CD4-positive, alpha-beta memory T cell (primary cell): ENCODE measurements at regions not wholly inside any gene's neighbourhood (a gene's known extent, or its start where the extent isn't known, plus 50 kb on each side); places are given as distances from the start of the nearest gene placed in this dataset.

Experiments
- CTCF ChIA-PET: fragments of 350-600 bp; sonication (Branson Sonifier 250); formaldehyde crosslinking; loops from one replicate; lab custom pipeline; 2021; ENCODE audit warnings: inconsistent platforms; ENCODE audit not compliant: partially characterized antibody; lab: Charles Lee
- POLR2A ChIA-PET: fragments of 350-600 bp; sonication (Branson Sonifier 250); formaldehyde crosslinking; loops from one replicate; lab custom pipeline; 2021; ENCODE audit not compliant: partially characterized antibody; lab: Charles Lee
- DNase-seq, 5 donors: peaks; one replicate each; pipeline versions ENCODE4 v3.0.0 to v3.0.0-alpha.2; 2020 to 2022; ENCODE audit warnings: mixed read lengths in 1 of 5
- H3K27ac ChIP-seq: one replicate; pipeline ENCODE4 v1.7.0; 2013; ENCODE audit warnings: low read depth, low read length
- H3K27me3 ChIP-seq: 2 replicates; pipeline ENCODE4 v1.7.0; 2013; ENCODE audit warnings: mild to moderate bottlenecking, low read length, moderate library complexity; ENCODE audit not compliant: insufficient read depth
- H3K36me3 ChIP-seq: 2 replicates; pipeline ENCODE4 v1.7.0; 2013; ENCODE audit warnings: mild to moderate bottlenecking, low read length, moderate library complexity; ENCODE audit not compliant: insufficient read depth
- H3K4me1 ChIP-seq: 2 replicates; pipeline ENCODE4 v1.7.0; 2013; ENCODE audit warnings: mild to moderate bottlenecking, low read length, moderate library complexity; ENCODE audit not compliant: insufficient read depth
- H3K4me3 ChIP-seq, 2 donors: one replicate each; pipeline ENCODE4 v1.7.0; 2013; ENCODE audit warnings: low read length in 2 of 2, mild to moderate bottlenecking in 1 of 2
- H3K9me3 ChIP-seq, 2 donors: one replicate each; pipeline ENCODE4 v1.7.0; 2013; ENCODE audit warnings: low read length in 2 of 2, control low read depth in 1 of 2; ENCODE audit not compliant: control insufficient read depth in 1 of 2
- H3K27ac Mint-ChIP-seq, 7 donors: one replicate each; pipeline ENCODE4 v1.8.0; 2020 to 2021; ENCODE audit warnings: mixed read lengths in 7 of 7, mild to moderate bottlenecking in 6 of 7, inconsistent platforms in 3 of 7, moderate library complexity in 3 of 7
- H3K27me3 Mint-ChIP-seq, 2 donors: one replicate each; pipeline ENCODE4 v1.8.0; 2020 to 2021; ENCODE audit warnings: mixed read lengths in 2 of 2
- H3K36me3 Mint-ChIP-seq, 2 donors: one replicate each; pipeline ENCODE4 v1.8.0; 2020 to 2021; ENCODE audit warnings: mixed read lengths in 2 of 2, inconsistent platforms in 1 of 2, mild to moderate bottlenecking in 1 of 2
- H3K4me1 Mint-ChIP-seq, 4 donors: one replicate each; pipeline ENCODE4 v1.8.0; 2020 to 2021; ENCODE audit warnings: mixed read lengths in 4 of 4, mild to moderate bottlenecking in 1 of 4
- H3K4me3 Mint-ChIP-seq, 8 donors: one replicate each; pipeline ENCODE4 v1.8.0; 2020 to 2021; ENCODE audit warnings: mixed read lengths in 8 of 8, mild to moderate bottlenecking in 7 of 8, moderate library complexity in 6 of 8, inconsistent platforms in 3 of 8
- H3K9me3 Mint-ChIP-seq, 8 donors: one replicate each; pipeline ENCODE4 v1.8.0; 2020 to 2021; ENCODE audit warnings: mixed read lengths in 8 of 8, mild to moderate bottlenecking in 5 of 8, inconsistent platforms in 3 of 8, moderate library complexity in 1 of 8
- intact Hi-C: fragments of 100-400 bp; cut with micrococcal nuclease; formaldehyde crosslinking; loops from one replicate; pipeline ENCODE4 v1.15.1; 2023

GRCh38 chr4:181656748-181657147 lies 586.5 kb upstream of the TENM3 start:
- intact Hi-C loops, result no loop called here
- ChIA-PET POLR2A (no interaction called here), CTCF (no interaction called here)
- H3K36me3 Mint-ChIP-seq, result no peaks in the 10 kb centered on the region
- no peak overlapping the region for H3K4me3 ChIP-seq
- H3K27ac Mint-ChIP-seq, result no peak overlapping the region
- H3K27ac ChIP-seq, result no peak overlapping the region
- H3K4me3 Mint-ChIP-seq, result no peak overlapping the region
- no peaks in the 10 kb centered on the region for H3K4me1 ChIP-seq
- no peaks in the 10 kb centered on the region for H3K9me3 ChIP-seq
- H3K27me3 ChIP-seq, result no peaks in the 10 kb centered on the region
- no peaks in the 10 kb centered on the region for H3K27me3 Mint-ChIP-seq
- peaks cover 2 to 14% (median 11%) of the 10 kb centered on the region in 8 donors for H3K9me3 Mint-ChIP-seq
- no peaks in the 10 kb centered on the region for H3K4me1 Mint-ChIP-seq
- DNase-seq, result no peak
- H3K36me3 ChIP-seq, result no peaks in the 10 kb centered on the region

- CTCF ChIA-PET, result no interaction called here
Measured at GRCh38 chr4:181659202-181659601, 584.0 kb upstream of the TENM3 start.

GRCh38 chr4:181659876-181660275 lies 583.3 kb upstream of the TENM3 start:
- peaks cover 3 to 13% (median 8%) of the 10 kb centered on the region in 8 donors for H3K9me3 Mint-ChIP-seq
- Histone ChIP-seq H3K27me3 (no peaks in the 10 kb centered on the region), H3K9me3 (no peaks in the 10 kb centered on the region), H3K4me1 (no peaks in the 10 kb centered on the region), H3K36me3 (no peaks in the 10 kb centered on the region), H3K4me3 (no peak overlapping the region), H3K27ac (no peak overlapping the region)
- H3K4me1 Mint-ChIP-seq, result no peaks in the 10 kb centered on the region
- DNase-seq, result no peak
- no peak overlapping the region for H3K4me3 Mint-ChIP-seq
- CTCF ChIA-PET, result no interaction called here
- POLR2A ChIA-PET, result no interaction called here
- H3K36me3 Mint-ChIP-seq, result no peaks in the 10 kb centered on the region
- H3K27me3 Mint-ChIP-seq, result no peaks in the 10 kb centered on the region
- no peak overlapping the region for H3K27ac Mint-ChIP-seq
- intact Hi-C loops, result no loop called here

More at GRCh38 chr4:181659202-181659601, 584.0 kb upstream of the TENM3 start:
- DNase-seq, result no peak
- Histone ChIP-seq H3K27ac (no peak overlapping the region), H3K27me3 (no peaks in the 10 kb centered on the region), H3K4me1 (no peaks in the 10 kb centered on the region), H3K36me3 (no peaks in the 10 kb centered on the region), H3K4me3 (no peak overlapping the region), H3K9me3 (no peaks in the 10 kb centered on the region)
- Mint-ChIP-seq H3K36me3 (no peaks in the 10 kb centered on the region), H3K4me1 (no peaks in the 10 kb centered on the region), H3K9me3 (peaks cover 2 to 14% (median 9%) of the 10 kb centered on the region in 8 donors), H3K27ac (no peak overlapping the region), H3K27me3 (no peaks in the 10 kb centered on the region), H3K4me3 (no peak overlapping the region)
- POLR2A ChIA-PET, result no interaction called here
- intact Hi-C loops, result no loop called here

- no peaks in the 10 kb centered on the region for H3K9me3 ChIP-seq
- H3K27ac Mint-ChIP-seq, result no peak overlapping the region
- H3K4me3 ChIP-seq, result no peak overlapping the region
- no peaks in the 10 kb centered on the region for H3K27me3 ChIP-seq
- H3K36me3 ChIP-seq, result no peaks in the 10 kb centered on the region
- POLR2A ChIA-PET, result no interaction called here
- no peak overlapping the region for H3K4me3 Mint-ChIP-seq
- no peak for DNase-seq
- intact Hi-C loops, result no loop called here
- CTCF ChIA-PET, result no interaction called here
- no peaks in the 10 kb centered on the region for H3K4me1 ChIP-seq
- H3K27ac ChIP-seq, result no peak overlapping the region
- H3K36me3 Mint-ChIP-seq, result no peaks in the 10 kb centered on the region
- peaks cover 0 to 8% (median 6%) of the 10 kb centered on the region in 8 donors for H3K9me3 Mint-ChIP-seq
- no peaks in the 10 kb centered on the region for H3K27me3 Mint-ChIP-seq
- no peaks in the 10 kb centered on the region for H3K4me1 Mint-ChIP-seq
Measured at GRCh38 chr4:181661090-181661489, 582.1 kb upstream of the TENM3 start.

GRCh38 chr4:181661923-181662322 lies 581.3 kb upstream of the TENM3 start:
- Mint-ChIP-seq H3K4me3 (no peak overlapping the region), H3K36me3 (no peaks in the 10 kb centered on the region), H3K4me1 (no peaks in the 10 kb centered on the region), H3K27ac (no peak overlapping the region), H3K9me3 (peaks cover 0 to 4% (median 2%) of the 10 kb centered on the region in 8 donors), H3K27me3 (no peaks in the 10 kb centered on the region)
- POLR2A ChIA-PET, result no interaction called here
- no peaks in the 10 kb centered on the region for H3K36me3 ChIP-seq
- no peak for DNase-seq
- no peak overlapping the region for H3K27ac ChIP-seq
- H3K4me3 ChIP-seq, result no peak overlapping the region
- CTCF ChIA-PET, result no interaction called here
- no peaks in the 10 kb centered on the region for H3K4me1 ChIP-seq
- H3K9me3 ChIP-seq, result no peaks in the 10 kb centered on the region
- no peaks in the 10 kb centered on the region for H3K27me3 ChIP-seq
- intact Hi-C loops, result no loop called here

GRCh38 chr4:181662383-181662782 lies 580.8 kb upstream of the TENM3 start:
- Histone ChIP-seq H3K36me3 (no peaks in the 10 kb centered on the region), H3K27me3 (no peaks in the 10 kb centered on the region), H3K27ac (no peak overlapping the region), H3K9me3 (no peaks in the 10 kb centered on the region), H3K4me1 (no peaks in the 10 kb centered on the region), H3K4me3 (no peak overlapping the region)
- Mint-ChIP-seq H3K9me3 (peaks cover 0 to 4% (median 1%) of the 10 kb centered on the region in 8 donors), H3K27me3 (no peaks in the 10 kb centered on the region), H3K4me3 (no peak overlapping the region), H3K27ac (no peak overlapping the region), H3K4me1 (no peaks in the 10 kb centered on the region), H3K36me3 (no peaks in the 10 kb centered on the region)
- ChIA-PET POLR2A (no interaction called here), CTCF (no interaction called here)
- DNase-seq, result no peak
- intact Hi-C loops, result no loop called here

- no peaks in the 10 kb centered on the region for H3K36me3 ChIP-seq
- intact Hi-C loops, result no loop called here
- ChIA-PET POLR2A (no interaction called here), CTCF (no interaction called here)
- DNase-seq, result no peak
- H3K27ac Mint-ChIP-seq, result no peak overlapping the region
- H3K4me1 ChIP-seq, result no peaks in the 10 kb centered on the region
- no peak overlapping the region for H3K4me3 Mint-ChIP-seq
- H3K27me3 Mint-ChIP-seq, result no peaks in the 10 kb centered on the region
- no peaks in the 10 kb centered on the region for H3K9me3 ChIP-seq
- H3K4me1 Mint-ChIP-seq, result no peaks in the 10 kb centered on the region
- no peaks in the 10 kb centered on the region for H3K36me3 Mint-ChIP-seq
- H3K27ac ChIP-seq, result no peak overlapping the region
- H3K9me3 Mint-ChIP-seq, result peaks cover 0 to 8% (median 2%) of the 10 kb centered on the region in 8 donors
- no peak overlapping the region for H3K4me3 ChIP-seq
- no peaks in the 10 kb centered on the region for H3K27me3 ChIP-seq
Measured at GRCh38 chr4:181670506-181670905, 572.7 kb upstream of the TENM3 start.

GRCh38 chr4:181671672-181672071 lies 571.5 kb upstream of the TENM3 start:
- H3K36me3 ChIP-seq, result no peaks in the 10 kb centered on the region
- no peaks in the 10 kb centered on the region for H3K27me3 Mint-ChIP-seq
- no peak overlapping the region for H3K4me3 ChIP-seq
- H3K27ac Mint-ChIP-seq, result no peak overlapping the region
- ChIA-PET CTCF (no interaction called here), POLR2A (no interaction called here)
- DNase-seq, result no peak
- H3K4me1 ChIP-seq, result no peaks in the 10 kb centered on the region
- H3K9me3 Mint-ChIP-seq, result peaks cover 0 to 8% (median 2%) of the 10 kb centered on the region in 8 donors
- intact Hi-C loops, result no loop called here
- no peaks in the 10 kb centered on the region for H3K9me3 ChIP-seq
- no peaks in the 10 kb centered on the region for H3K4me1 Mint-ChIP-seq
- no peak overlapping the region for H3K27ac ChIP-seq
- no peaks in the 10 kb centered on the region for H3K27me3 ChIP-seq
- no peak overlapping the region for H3K4me3 Mint-ChIP-seq
- H3K36me3 Mint-ChIP-seq, result no peaks in the 10 kb centered on the region
